ENCODE measurements at regions not wholly inside any gene's neighbourhood (a gene's known extent, or its start where the extent isn't known, plus 50 kb on each side); places are given as distances from the start of the nearest gene placed in this dataset.

GRCh38 chr20:41951615-41952014, 333.4 kb upstream of the CHD6 start:
- Histone ChIP-seq H3K4me1 (ENCODE audit: control insufficient read depth, insufficient read depth, low read length) (no peaks in the 10 kb centered on the region), H3K27me3 (ENCODE audit: control insufficient read depth, insufficient read depth, low read length) (peaks cover 2% of the 10 kb centered on the region), H3K27ac (ENCODE audit: low read length) (no peak overlapping the region), H3K4me3 (ENCODE audit: low read length) (no peak overlapping the region), H3K36me3 (ENCODE audit: control insufficient read depth, insufficient read depth, low read length) (no peaks in the 10 kb centered on the region), H3K9me3 (ENCODE audit: control insufficient read depth, insufficient read depth, low read length) (no peaks in the 10 kb centered on the region)
- H3K27ac Mint-ChIP-seq = no peak overlapping the region
- H3K9me3 Mint-ChIP-seq = peaks cover 0 to 6% of the 10 kb centered on the region in 2 donors
- intact Hi-C loops (cut with micrococcal nuclease) = no loop called here
- WGBS (ENCODE audit: insufficient coverage) = 17% methylated on average over 2 of the region's 2 CpGs
- no peak overlapping the region for H3K4me3 Mint-ChIP-seq
- no peak for ATAC-seq
- DNase-seq = no peak
- no peaks in the 10 kb centered on the region for H3K27me3 Mint-ChIP-seq (ENCODE audit: low read depth in 2 of 2)
- TF ChIP-seq CTCF (IDR thresholded peaks at IDR 0.05) = no peak
- H3K4me1 Mint-ChIP-seq = peaks cover 0 to 4% of the 10 kb centered on the region in 2 donors
- H3K36me3 Mint-ChIP-seq = no peaks in the 10 kb centered on the region

DNA sequence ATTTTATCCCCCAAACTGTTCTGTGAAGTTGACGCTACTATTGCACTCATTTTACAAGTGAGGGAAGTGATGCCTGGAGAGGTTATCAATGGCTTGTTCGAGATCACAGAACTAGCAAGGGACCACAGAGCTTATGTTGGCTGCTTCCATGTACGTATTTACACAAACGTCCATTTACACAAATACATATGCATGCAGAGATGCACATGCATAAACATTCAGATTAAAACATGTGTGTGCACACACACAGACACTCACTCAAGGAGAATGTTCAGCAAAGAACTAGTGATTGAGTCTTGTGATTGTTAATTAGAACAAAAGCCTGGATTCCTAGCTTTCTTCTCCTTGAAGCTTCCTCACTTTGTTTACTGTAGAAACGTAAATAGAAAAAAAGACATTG, 321.5 kb upstream of the CHD6 start:
- Mint-ChIP-seq H3K4me3 (no peak overlapping the region), H3K27ac (no peak overlapping the region), H3K27me3 (ENCODE audit: low read depth in 2 of 2) (peaks cover 0 to 2% of the 10 kb centered on the region in 2 donors), H3K36me3 (no peaks in the 10 kb centered on the region), H3K4me1 (no peaks in the 10 kb centered on the region), H3K9me3 (no peaks in the 10 kb centered on the region)
- Histone ChIP-seq H3K36me3 (ENCODE audit: control insufficient read depth, insufficient read depth, low read length) (no peaks in the 10 kb centered on the region), H3K9me3 (ENCODE audit: control insufficient read depth, insufficient read depth, low read length) (no peaks in the 10 kb centered on the region), H3K4me1 (ENCODE audit: control insufficient read depth, insufficient read depth, low read length) (no peaks in the 10 kb centered on the region), H3K4me3 (ENCODE audit: low read length) (no peak overlapping the region), H3K27me3 (ENCODE audit: control insufficient read depth, insufficient read depth, low read length) (no peaks in the 10 kb centered on the region), H3K27ac (ENCODE audit: low read length) (no peak overlapping the region)
- ATAC-seq = no peak
- intact Hi-C loops (cut with micrococcal nuclease) = no loop called here
- no peak for TF ChIP-seq CTCF (IDR thresholded peaks at IDR 0.05)
- DNase-seq = no peak
- 67% methylated on average over 4 of the region's 5 CpGs for WGBS (ENCODE audit: insufficient coverage)

DNA sequence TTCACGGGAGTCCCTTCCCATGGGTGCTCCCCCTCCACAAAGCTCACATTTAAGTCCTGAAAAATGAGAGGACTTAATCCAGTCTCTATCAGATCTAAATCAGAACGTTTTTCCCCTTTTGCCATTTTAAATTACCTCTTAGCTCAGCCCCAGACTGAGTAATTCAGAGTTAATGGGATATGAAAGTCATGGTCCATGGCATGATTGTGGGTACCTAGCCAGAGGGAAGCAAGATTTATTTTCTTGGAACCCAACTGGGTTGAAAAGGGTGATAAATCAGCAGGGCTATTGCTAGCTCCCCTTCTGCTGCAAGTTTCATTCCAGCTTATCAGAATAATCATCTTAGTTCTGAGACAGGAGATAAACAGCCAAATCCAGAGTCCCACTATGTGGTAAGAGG, 320.2 kb upstream of the CHD6 start:
- H3K36me3 Mint-ChIP-seq = no peaks in the 10 kb centered on the region
- Histone ChIP-seq H3K4me1 (ENCODE audit: control insufficient read depth, insufficient read depth, low read length) (no peaks in the 10 kb centered on the region), H3K9me3 (ENCODE audit: control insufficient read depth, insufficient read depth, low read length) (no peaks in the 10 kb centered on the region), H3K4me3 (ENCODE audit: low read length) (no peak overlapping the region), H3K36me3 (ENCODE audit: control insufficient read depth, insufficient read depth, low read length) (no peaks in the 10 kb centered on the region), H3K27me3 (ENCODE audit: control insufficient read depth, insufficient read depth, low read length) (no peaks in the 10 kb centered on the region), H3K27ac (ENCODE audit: low read length) (no peak overlapping the region)
- 67% methylated on average over 1 of the region's 2 CpGs for WGBS (ENCODE audit: insufficient coverage)
- intact Hi-C loops (cut with micrococcal nuclease) = no loop called here
- no peak overlapping the region for H3K27ac Mint-ChIP-seq
- ATAC-seq (no peak), DNase-seq (no peak)
- H3K9me3 Mint-ChIP-seq = no peaks in the 10 kb centered on the region
- TF ChIP-seq CTCF (IDR thresholded peaks at IDR 0.05) = no peak
- no peak overlapping the region for H3K4me3 Mint-ChIP-seq
- no peaks in the 10 kb centered on the region for H3K4me1 Mint-ChIP-seq
- peaks cover 0 to 2% of the 10 kb centered on the region in 2 donors for H3K27me3 Mint-ChIP-seq (ENCODE audit: low read depth in 2 of 2)

DNA sequence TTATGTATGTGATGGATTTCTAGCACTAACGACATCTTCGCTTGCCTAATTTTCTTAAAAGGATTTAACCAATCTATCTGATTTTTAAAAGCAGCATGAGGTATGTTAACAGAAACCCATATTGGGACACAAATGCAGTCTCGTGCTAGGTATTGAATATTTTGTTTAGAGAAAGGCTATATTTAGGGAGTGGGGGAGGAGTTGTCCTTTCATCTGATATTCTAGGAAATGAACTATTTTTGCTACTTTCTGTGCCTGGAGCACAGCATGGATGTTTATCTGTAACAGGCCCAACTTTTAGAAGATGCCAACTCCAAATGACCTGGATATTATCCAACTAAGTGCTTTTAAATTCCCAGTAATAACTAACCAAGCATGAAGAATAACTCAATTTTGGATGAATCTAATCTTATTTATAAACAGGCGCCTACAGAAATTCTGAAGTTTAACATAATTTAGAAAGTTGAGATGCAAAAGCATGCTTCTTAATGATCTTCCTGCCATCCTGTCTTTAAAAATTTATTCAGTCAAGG, 317.1 kb upstream of the CHD6 start:
- Histone ChIP-seq H3K36me3 (ENCODE audit: control insufficient read depth, insufficient read depth, low read length) (no peaks in the 10 kb centered on the region), H3K4me1 (ENCODE audit: control insufficient read depth, insufficient read depth, low read length) (no peaks in the 10 kb centered on the region), H3K27me3 (ENCODE audit: control insufficient read depth, insufficient read depth, low read length) (no peaks in the 10 kb centered on the region), H3K4me3 (ENCODE audit: low read length) (no peak overlapping the region), H3K27ac (ENCODE audit: low read length) (no peak overlapping the region), H3K9me3 (ENCODE audit: control insufficient read depth, insufficient read depth, low read length) (peaks cover 3% of the 10 kb centered on the region)
- H3K4me1 Mint-ChIP-seq = no peaks in the 10 kb centered on the region
- DNase-seq (no peak), ATAC-seq (no peak)
- H3K27ac Mint-ChIP-seq = no peak overlapping the region
- TF ChIP-seq CTCF (IDR thresholded peaks at IDR 0.05) = no peak
- H3K9me3 Mint-ChIP-seq = peaks cover 0 to 4% of the 10 kb centered on the region in 2 donors
- peaks cover 0 to 9% of the 10 kb centered on the region in 2 donors for H3K27me3 Mint-ChIP-seq (ENCODE audit: low read depth in 2 of 2)
- intact Hi-C loops (cut with micrococcal nuclease) = no loop called here
- no peak overlapping the region for H3K4me3 Mint-ChIP-seq
- 29% methylated on average over 2 of the region's 4 CpGs for WGBS (ENCODE audit: insufficient coverage)
- H3K36me3 Mint-ChIP-seq = no peaks in the 10 kb centered on the region

All from natural killer cell (primary cell).